H9 (cell line): ENCODE measurements at regions not wholly inside any gene's neighbourhood (a gene's known extent, or its start where the extent isn't known, plus 50 kb on each side); places are given as distances from the start of the nearest gene placed in this dataset.

Source experiments
- DNase-seq: peaks from one replicate; pipeline ENCODE4 v3.0.0-alpha.2; 2017
- H2AFZ ChIP-seq: one replicate; pipeline ENCODE4 v1.6.1; 2013; ENCODE audit warnings: mild to moderate bottlenecking, low read length, control low read depth, moderate library complexity
- H2AK5ac ChIP-seq: 2 replicates; pipeline ENCODE4 v1.6.1; 2013; ENCODE audit warnings: low read length, control low read depth, mixed read lengths; ENCODE audit not compliant: insufficient read length
- H2BK120ac ChIP-seq: one replicate; pipeline ENCODE4 v1.6.1; 2013; ENCODE audit warnings: low read depth, mild to moderate bottlenecking, low read length, control low read depth, inconsistent platforms; ENCODE audit not compliant: poor library complexity, severe bottlenecking
- H2BK12ac ChIP-seq: 2 replicates; pipeline ENCODE4 v1.6.1; 2013; ENCODE audit warnings: low read length, control low read depth, mixed read lengths, low read depth; ENCODE audit not compliant: insufficient read length
- H2BK15ac ChIP-seq: 2 replicates; pipeline ENCODE4 v1.6.1; 2013; ENCODE audit warnings: low read depth, low read length, control low read depth
- H2BK20ac ChIP-seq: one replicate; pipeline ENCODE4 v1.6.1; 2013; ENCODE audit warnings: low read depth, mild to moderate bottlenecking, low read length, control low read depth, inconsistent platforms; ENCODE audit not compliant: poor library complexity, severe bottlenecking
- H2BK5ac ChIP-seq: 2 replicates; pipeline ENCODE4 v1.6.1; 2013; ENCODE audit warnings: low read length, control low read depth, mixed read lengths; ENCODE audit not compliant: insufficient read length
- H3K14ac ChIP-seq: 2 replicates; pipeline ENCODE4 v1.6.1; 2013; ENCODE audit warnings: low read length, control low read depth; ENCODE audit not compliant: insufficient read depth
- H3K18ac ChIP-seq: 2 replicates; pipeline ENCODE4 v1.6.1; 2013; ENCODE audit warnings: low read depth, mild to moderate bottlenecking, mixed read lengths, low read length, control low read depth; ENCODE audit not compliant: insufficient read length
- H3K23ac ChIP-seq: 2 replicates; pipeline ENCODE4 v1.6.1; 2013; ENCODE audit warnings: low read length, control low read depth, mixed read lengths, low read depth; ENCODE audit not compliant: insufficient read length
- H3K23me2 ChIP-seq: 2 replicates; pipeline ENCODE4 v1.6.1; 2013; ENCODE audit warnings: low read depth, mild to moderate bottlenecking, mixed read lengths, low read length, control low read depth; ENCODE audit not compliant: insufficient read length, poor library complexity, severe bottlenecking
- H3K27ac ChIP-seq: 2 replicates; pipeline ENCODE4 v1.5.1; 2013; ENCODE audit warnings: low read length, control low read depth, mixed read lengths, low read depth; ENCODE audit not compliant: insufficient read length
- H3K27me3 ChIP-seq: 2 replicates; pipeline ENCODE4 v1.6.1; 2013; ENCODE audit warnings: low read length, control low read depth, inconsistent platforms; ENCODE audit not compliant: insufficient read depth
- H3K4ac ChIP-seq: 2 replicates; pipeline ENCODE4 v1.6.1; 2013; ENCODE audit warnings: low read depth, mild to moderate bottlenecking, control low read depth, inconsistent platforms, low read length, moderate library complexity
- H3K4me1 ChIP-seq: 2 replicates; pipeline ENCODE4 v1.6.1; 2013; ENCODE audit warnings: low read length, control low read depth, inconsistent platforms; ENCODE audit not compliant: insufficient read depth
- H3K4me2 ChIP-seq: 2 replicates; pipeline ENCODE4 v1.6.1; 2013; ENCODE audit warnings: low read length, control low read depth, mixed read lengths; ENCODE audit not compliant: insufficient read length, insufficient read depth
- H3K56ac ChIP-seq: 2 replicates; pipeline ENCODE4 v1.6.1; 2013; ENCODE audit warnings: low read depth, mild to moderate bottlenecking, mixed read lengths, low read length, control low read depth; ENCODE audit not compliant: insufficient read length
- H3K79me1 ChIP-seq: 2 replicates; pipeline ENCODE4 v1.6.1; 2013; ENCODE audit warnings: low read depth, mild to moderate bottlenecking, moderate library complexity, low read length, control low read depth, inconsistent platforms; ENCODE audit not compliant: insufficient read depth, poor library complexity, severe bottlenecking
- H3K79me2 ChIP-seq: 2 replicates; pipeline ENCODE4 v1.6.1; 2013; ENCODE audit warnings: low read length, control low read depth, inconsistent platforms; ENCODE audit not compliant: insufficient read depth
- H3K9ac ChIP-seq: 2 replicates; pipeline ENCODE4 v1.6.1; 2013; ENCODE audit warnings: low read length, control low read depth, mixed read lengths; ENCODE audit not compliant: insufficient read length; ENCODE audit errors: extremely low read depth
- H3K9me3 ChIP-seq: one replicate; pipeline ENCODE4 v1.6.1; 2013; ENCODE audit warnings: low read depth, low read length, inconsistent platforms; ENCODE audit not compliant: control insufficient read depth
- H3T11ph ChIP-seq: one replicate; pipeline ENCODE4 v1.6.1; 2013; ENCODE audit warnings: mild to moderate bottlenecking, low read length, control low read depth, inconsistent platforms
- H4K20me1 ChIP-seq: one replicate; pipeline ENCODE4 v1.6.1; 2013; ENCODE audit not compliant: control insufficient read depth, insufficient read length, insufficient read depth
- H4K5ac ChIP-seq: 2 replicates; pipeline ENCODE4 v1.6.1; 2013; ENCODE audit warnings: low read depth, mild to moderate bottlenecking, mixed read lengths, low read length, control low read depth; ENCODE audit not compliant: insufficient read length
- H4K8ac ChIP-seq: replicated peaks from 2 replicates; pipeline ENCODE4 v1.6.1; 2013; ENCODE audit warnings: low read length, control low read depth, mixed read lengths, low read depth; ENCODE audit not compliant: insufficient read length
- H4K91ac ChIP-seq: 2 replicates; pipeline ENCODE4 v1.6.1; 2013; ENCODE audit warnings: low read depth, mild to moderate bottlenecking, moderate library complexity, mixed read lengths, low read length, control low read depth; ENCODE audit not compliant: insufficient read length
- H3K27ac Mint-ChIP-seq, 3 experiments: 2 replicates in 2 of 3; 3 replicates in 1 of 3; pipeline ENCODE4 v1.8.0; 2020 to 2021; ENCODE audit warnings: mixed read lengths in 3 of 3, mild to moderate bottlenecking in 1 of 3, moderate library complexity in 1 of 3
- H3K27me3 Mint-ChIP-seq: 2 replicates; pipeline ENCODE4 v1.8.0; 2021; ENCODE audit warnings: low read depth, mild to moderate bottlenecking, moderate library complexity, mixed read lengths
- H3K36me3 Mint-ChIP-seq, 3 experiments: 2 replicates in 2 of 3; 3 replicates in 1 of 3; pipeline ENCODE4 v1.8.0; 2020 to 2021; ENCODE audit warnings: low read depth in 3 of 3, mixed read lengths in 3 of 3; ENCODE audit not compliant: insufficient read depth in 1 of 3
- H3K4me1 Mint-ChIP-seq, 2 experiments: 2 replicates each; pipeline ENCODE4 v1.8.0; 2020; ENCODE audit warnings: mixed read lengths in 2 of 2
- H3K4me3 Mint-ChIP-seq, 2 experiments: 2 replicates in 1 of 2; 3 replicates in 1 of 2; pipeline ENCODE4 v1.8.0; 2020 to 2021; ENCODE audit warnings: mild to moderate bottlenecking in 2 of 2, mixed read lengths in 2 of 2, moderate library complexity in 1 of 2
- H3K9me3 Mint-ChIP-seq, 2 experiments: 2 replicates in 1 of 2; 3 replicates in 1 of 2; pipeline ENCODE4 v1.8.0; 2020; ENCODE audit warnings: mild to moderate bottlenecking in 2 of 2, mixed read lengths in 2 of 2, moderate library complexity in 1 of 2
- TF ChIP-seq, protein P1 (sequence below): fragments of 200-600 bp; sonication (generic); conservative IDR thresholded peaks from 3 replicates; pipeline ENCODE4 v1.8.0; 2021; ENCODE audit warnings: antibody characterized with exemption, mild to moderate bottlenecking

DNA sequence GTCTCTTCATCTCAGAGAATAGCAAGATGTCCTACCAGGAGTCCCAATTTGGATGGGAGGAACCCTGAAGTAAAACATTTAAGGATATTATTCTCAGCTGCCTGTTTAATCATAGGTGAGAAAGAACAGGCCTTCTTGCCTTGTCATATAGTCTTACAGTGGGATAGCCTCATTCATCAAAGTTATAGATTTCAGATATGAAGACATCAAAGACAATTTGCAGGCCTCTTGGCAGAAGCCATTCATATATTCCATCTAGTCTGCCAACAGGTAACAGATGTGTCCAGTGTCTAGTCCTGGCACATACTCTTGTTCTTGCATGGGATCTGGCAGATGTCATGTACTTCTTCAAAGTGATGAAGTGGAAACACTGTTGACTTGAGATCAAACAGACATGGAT is 601.3 kb upstream of the GHITM start:
- H2BK15ac ChIP-seq: no peak overlapping the region
- no peaks in the 10 kb centered on the region for H3K36me3 Mint-ChIP-seq
- H3K14ac ChIP-seq: no peak overlapping the region
- no peak overlapping the region for H3K4me3 Mint-ChIP-seq
- H4K8ac ChIP-seq: no peak overlapping the region
- H3T11ph ChIP-seq: no peak overlapping the region
- H3K9me3 Mint-ChIP-seq: no peaks in the 10 kb centered on the region
- H2AK5ac ChIP-seq: no peak overlapping the region
- TF ChIP-seq, protein P1, sequence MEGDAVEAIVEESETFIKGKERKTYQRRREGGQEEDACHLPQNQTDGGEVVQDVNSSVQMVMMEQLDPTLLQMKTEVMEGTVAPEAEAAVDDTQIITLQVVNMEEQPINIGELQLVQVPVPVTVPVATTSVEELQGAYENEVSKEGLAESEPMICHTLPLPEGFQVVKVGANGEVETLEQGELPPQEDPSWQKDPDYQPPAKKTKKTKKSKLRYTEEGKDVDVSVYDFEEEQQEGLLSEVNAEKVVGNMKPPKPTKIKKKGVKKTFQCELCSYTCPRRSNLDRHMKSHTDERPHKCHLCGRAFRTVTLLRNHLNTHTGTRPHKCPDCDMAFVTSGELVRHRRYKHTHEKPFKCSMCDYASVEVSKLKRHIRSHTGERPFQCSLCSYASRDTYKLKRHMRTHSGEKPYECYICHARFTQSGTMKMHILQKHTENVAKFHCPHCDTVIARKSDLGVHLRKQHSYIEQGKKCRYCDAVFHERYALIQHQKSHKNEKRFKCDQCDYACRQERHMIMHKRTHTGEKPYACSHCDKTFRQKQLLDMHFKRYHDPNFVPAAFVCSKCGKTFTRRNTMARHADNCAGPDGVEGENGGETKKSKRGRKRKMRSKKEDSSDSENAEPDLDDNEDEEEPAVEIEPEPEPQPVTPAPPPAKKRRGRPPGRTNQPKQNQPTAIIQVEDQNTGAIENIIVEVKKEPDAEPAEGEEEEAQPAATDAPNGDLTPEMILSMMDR: no peak
- H2AFZ ChIP-seq: no peak overlapping the region
- no peaks in the 10 kb centered on the region for H3K79me1 ChIP-seq
- no peak overlapping the region for H3K9ac ChIP-seq
- H3K27me3 ChIP-seq: no peaks in the 10 kb centered on the region
- no peaks in the 10 kb centered on the region; the same call in none of the 2 replicates for H3K4me1 ChIP-seq
- no peak overlapping the region for H4K5ac ChIP-seq
- no peaks in the 10 kb centered on the region for H3K23me2 ChIP-seq
- H3K9me3 ChIP-seq: no peaks in the 10 kb centered on the region
- H3K18ac ChIP-seq: no peak overlapping the region
- no peak overlapping the region for H3K27ac Mint-ChIP-seq
- H2BK12ac ChIP-seq: no peak overlapping the region
- no peak overlapping the region for H2BK5ac ChIP-seq
- no peak overlapping the region for H2BK120ac ChIP-seq
- H3K27ac ChIP-seq: no peak overlapping the region
- no peak for DNase-seq
- no peaks in the 10 kb centered on the region for H4K20me1 ChIP-seq
- peaks cover 21 to 24% of the 10 kb centered on the region in 2 experiments for H3K4me1 Mint-ChIP-seq
- H4K91ac ChIP-seq: no peak overlapping the region
- no peak overlapping the region for H2BK20ac ChIP-seq
- no peak overlapping the region for H3K23ac ChIP-seq
- H3K4me2 ChIP-seq: no peak overlapping the region
- no peaks in the 10 kb centered on the region for H3K79me2 ChIP-seq
- no peak overlapping the region for H3K4ac ChIP-seq
- H3K56ac ChIP-seq: no peak overlapping the region
- no peaks in the 10 kb centered on the region for H3K27me3 Mint-ChIP-seq
